ENCODE measurements at regions not wholly inside any gene's neighbourhood (a gene's known extent, or its start where the extent isn't known, plus 50 kb on each side); places are given as distances from the start of the nearest gene placed in this dataset.

DNA sequence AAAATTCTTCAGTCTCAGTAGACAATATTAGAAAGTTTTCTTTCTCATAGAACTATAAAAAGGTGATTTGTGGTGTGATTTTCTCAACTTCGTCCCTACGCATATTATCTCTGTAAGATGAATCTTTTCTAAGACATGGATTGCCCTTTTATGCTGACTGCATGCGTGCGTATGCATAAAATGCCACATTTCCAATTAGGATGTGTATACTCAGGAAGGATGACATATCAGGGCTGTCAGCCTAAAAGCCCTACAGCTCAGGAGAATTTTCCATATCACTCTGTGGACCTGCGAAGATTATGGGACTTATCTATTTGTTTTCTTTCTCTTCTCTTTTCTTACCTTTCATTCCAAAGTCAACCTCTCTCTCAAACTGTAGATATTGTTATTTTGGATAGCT is 166.5 kb upstream of the GPC6 start:
- Histone ChIP-seq H3K9me3 (no peaks in the 10 kb centered on the region), H3K4me3 (no peak overlapping the region), H3K27ac (no peak overlapping the region), H3K36me3 (no peaks in the 10 kb centered on the region), H3K27me3 (no peaks in the 10 kb centered on the region), H3K4me1 (no peaks in the 10 kb centered on the region)
- DNase-seq (ENCODE audit: low spot score in 2 of 2) = no peak
- TF ChIP-seq, protein P1, sequence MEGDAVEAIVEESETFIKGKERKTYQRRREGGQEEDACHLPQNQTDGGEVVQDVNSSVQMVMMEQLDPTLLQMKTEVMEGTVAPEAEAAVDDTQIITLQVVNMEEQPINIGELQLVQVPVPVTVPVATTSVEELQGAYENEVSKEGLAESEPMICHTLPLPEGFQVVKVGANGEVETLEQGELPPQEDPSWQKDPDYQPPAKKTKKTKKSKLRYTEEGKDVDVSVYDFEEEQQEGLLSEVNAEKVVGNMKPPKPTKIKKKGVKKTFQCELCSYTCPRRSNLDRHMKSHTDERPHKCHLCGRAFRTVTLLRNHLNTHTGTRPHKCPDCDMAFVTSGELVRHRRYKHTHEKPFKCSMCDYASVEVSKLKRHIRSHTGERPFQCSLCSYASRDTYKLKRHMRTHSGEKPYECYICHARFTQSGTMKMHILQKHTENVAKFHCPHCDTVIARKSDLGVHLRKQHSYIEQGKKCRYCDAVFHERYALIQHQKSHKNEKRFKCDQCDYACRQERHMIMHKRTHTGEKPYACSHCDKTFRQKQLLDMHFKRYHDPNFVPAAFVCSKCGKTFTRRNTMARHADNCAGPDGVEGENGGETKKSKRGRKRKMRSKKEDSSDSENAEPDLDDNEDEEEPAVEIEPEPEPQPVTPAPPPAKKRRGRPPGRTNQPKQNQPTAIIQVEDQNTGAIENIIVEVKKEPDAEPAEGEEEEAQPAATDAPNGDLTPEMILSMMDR (IDR thresholded peaks at IDR 0.05) = no peak
- intact Hi-C loops (cut with DNase I) = no loop called here

- Histone ChIP-seq H3K27ac (no peak overlapping the region), H3K27me3 (no peaks in the 10 kb centered on the region), H3K36me3 (no peaks in the 10 kb centered on the region), H3K9me3 (no peaks in the 10 kb centered on the region), H3K4me1 (no peaks in the 10 kb centered on the region), H3K4me3 (no peak overlapping the region)
- no peak for DNase-seq (ENCODE audit: low spot score in 2 of 2)
- intact Hi-C loops (cut with DNase I) = no loop called here
- TF ChIP-seq, protein P1 (IDR thresholded peaks at IDR 0.05) = no peak
These were observed 160.4 kb upstream of the GPC6 start for GRCh38 chr13:93066187-93066586.

DNA sequence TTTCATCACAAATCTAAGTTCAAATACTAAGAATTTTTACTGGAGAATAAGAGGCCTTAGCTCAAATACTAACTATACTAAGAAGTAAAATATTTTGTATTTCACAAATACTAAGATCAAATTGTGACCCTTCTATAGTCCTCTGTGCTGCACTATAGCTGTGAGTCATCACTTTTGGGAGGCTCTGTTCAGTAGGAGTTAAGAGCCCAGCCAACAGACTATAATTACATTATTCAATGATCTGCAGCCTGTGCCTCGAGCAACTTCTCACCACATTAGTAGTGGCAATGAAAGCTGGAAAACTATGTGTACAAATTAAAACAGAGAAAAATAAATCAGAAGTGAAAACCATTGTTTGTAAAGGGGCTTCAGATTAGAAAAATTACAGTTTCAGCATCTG is 147.3 kb upstream of the GPC6 start:
- no peaks in the 10 kb centered on the region for H3K4me1 ChIP-seq
- intact Hi-C loops (cut with DNase I) = no loop called here
- no peak overlapping the region for H3K4me3 ChIP-seq
- TF ChIP-seq, protein P1 (IDR thresholded peaks at IDR 0.05) = no peak
- no peak overlapping the region for H3K27ac ChIP-seq
- H3K9me3 ChIP-seq = no peaks in the 10 kb centered on the region
- H3K27me3 ChIP-seq = no peaks in the 10 kb centered on the region
- no peaks in the 10 kb centered on the region for H3K36me3 ChIP-seq
- DNase-seq (ENCODE audit: low spot score in 2 of 2) = no peak

GRCh38 chr13:93080166-93080565 is 146.4 kb upstream of the GPC6 start:
- no peak for DNase-seq (ENCODE audit: low spot score in 2 of 2)
- H3K4me1 ChIP-seq = no peaks in the 10 kb centered on the region
- no peaks in the 10 kb centered on the region for H3K9me3 ChIP-seq
- H3K27me3 ChIP-seq = no peaks in the 10 kb centered on the region
- no peak overlapping the region for H3K4me3 ChIP-seq
- TF ChIP-seq, protein P1 (IDR thresholded peaks at IDR 0.05) = no peak
- intact Hi-C loops (cut with DNase I) = no loop called here
- H3K36me3 ChIP-seq = no peaks in the 10 kb centered on the region
- H3K27ac ChIP-seq = no peak overlapping the region

- Histone ChIP-seq H3K27ac (no peak overlapping the region), H3K9me3 (no peaks in the 10 kb centered on the region), H3K4me1 (no peaks in the 10 kb centered on the region), H3K36me3 (no peaks in the 10 kb centered on the region), H3K27me3 (no peaks in the 10 kb centered on the region), H3K4me3 (no peak overlapping the region)
- TF ChIP-seq, protein P1 (IDR thresholded peaks at IDR 0.05) = no peak
- intact Hi-C loops (cut with DNase I) = no loop called here
- no peak for DNase-seq (ENCODE audit: low spot score in 2 of 2)
These were observed 146.0 kb upstream of the GPC6 start for GRCh38 chr13:93080587-93080986.

DNA sequence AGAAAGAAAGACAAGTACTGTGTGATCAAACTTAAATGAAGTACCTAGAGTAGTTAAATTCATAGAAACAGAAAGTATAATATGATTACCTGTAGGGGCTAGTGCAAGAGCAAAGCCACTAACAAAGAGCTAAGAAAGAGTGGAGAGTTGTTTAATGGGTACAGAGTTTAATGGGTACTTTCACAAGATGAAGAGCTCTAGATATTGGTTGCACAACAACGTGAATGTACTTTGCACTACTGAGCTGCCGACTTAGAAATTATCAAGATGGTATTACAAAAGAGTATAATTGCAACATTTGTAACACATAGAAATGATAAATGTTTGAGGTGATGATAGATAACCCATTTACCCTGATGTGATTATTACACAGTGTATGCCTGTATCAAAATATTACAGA is 140.3 kb upstream of the GPC6 start:
- H3K36me3 ChIP-seq = no peaks in the 10 kb centered on the region
- intact Hi-C loops (cut with DNase I) = no loop called here
- no peaks in the 10 kb centered on the region for H3K9me3 ChIP-seq
- no peak overlapping the region for H3K4me3 ChIP-seq
- H3K27ac ChIP-seq = no peak overlapping the region
- TF ChIP-seq, protein P1 (IDR thresholded peaks at IDR 0.05) = no peak
- DNase-seq (ENCODE audit: low spot score in 2 of 2) = no peak
- H3K4me1 ChIP-seq = no peaks in the 10 kb centered on the region
- no peaks in the 10 kb centered on the region for H3K27me3 ChIP-seq

Data from ascending aorta (tissue), 2 donors.